H9 (cell line): ENCODE measurements at regions not wholly inside any gene's neighbourhood (a gene's known extent, or its start where the extent isn't known, plus 50 kb on each side); places are given as distances from the start of the nearest gene placed in this dataset.

ENCODE experiments used
- DNase-seq: peaks from one replicate; pipeline ENCODE4 v3.0.0-alpha.2; 2017
- H2AFZ ChIP-seq: one replicate; pipeline ENCODE4 v1.6.1; 2013; ENCODE audit warnings: mild to moderate bottlenecking, low read length, control low read depth, moderate library complexity
- H2AK5ac ChIP-seq: 2 replicates; pipeline ENCODE4 v1.6.1; 2013; ENCODE audit warnings: low read length, control low read depth, mixed read lengths; ENCODE audit not compliant: insufficient read length
- H2BK120ac ChIP-seq: one replicate; pipeline ENCODE4 v1.6.1; 2013; ENCODE audit warnings: low read depth, mild to moderate bottlenecking, low read length, control low read depth, inconsistent platforms; ENCODE audit not compliant: poor library complexity, severe bottlenecking
- H2BK12ac ChIP-seq: 2 replicates; pipeline ENCODE4 v1.6.1; 2013; ENCODE audit warnings: low read length, control low read depth, mixed read lengths, low read depth; ENCODE audit not compliant: insufficient read length
- H2BK15ac ChIP-seq: 2 replicates; pipeline ENCODE4 v1.6.1; 2013; ENCODE audit warnings: low read depth, low read length, control low read depth
- H2BK20ac ChIP-seq: one replicate; pipeline ENCODE4 v1.6.1; 2013; ENCODE audit warnings: low read depth, mild to moderate bottlenecking, low read length, control low read depth, inconsistent platforms; ENCODE audit not compliant: poor library complexity, severe bottlenecking
- H2BK5ac ChIP-seq: 2 replicates; pipeline ENCODE4 v1.6.1; 2013; ENCODE audit warnings: low read length, control low read depth, mixed read lengths; ENCODE audit not compliant: insufficient read length
- H3K14ac ChIP-seq: 2 replicates; pipeline ENCODE4 v1.6.1; 2013; ENCODE audit warnings: low read length, control low read depth; ENCODE audit not compliant: insufficient read depth
- H3K18ac ChIP-seq: 2 replicates; pipeline ENCODE4 v1.6.1; 2013; ENCODE audit warnings: low read depth, mild to moderate bottlenecking, mixed read lengths, low read length, control low read depth; ENCODE audit not compliant: insufficient read length
- H3K23ac ChIP-seq: 2 replicates; pipeline ENCODE4 v1.6.1; 2013; ENCODE audit warnings: low read length, control low read depth, mixed read lengths, low read depth; ENCODE audit not compliant: insufficient read length
- H3K23me2 ChIP-seq: 2 replicates; pipeline ENCODE4 v1.6.1; 2013; ENCODE audit warnings: low read depth, mild to moderate bottlenecking, mixed read lengths, low read length, control low read depth; ENCODE audit not compliant: insufficient read length, poor library complexity, severe bottlenecking
- H3K27ac ChIP-seq: 2 replicates; pipeline ENCODE4 v1.5.1; 2013; ENCODE audit warnings: low read length, control low read depth, mixed read lengths, low read depth; ENCODE audit not compliant: insufficient read length
- H3K27me3 ChIP-seq: 2 replicates; pipeline ENCODE4 v1.6.1; 2013; ENCODE audit warnings: low read length, control low read depth, inconsistent platforms; ENCODE audit not compliant: insufficient read depth
- H3K4ac ChIP-seq: 2 replicates; pipeline ENCODE4 v1.6.1; 2013; ENCODE audit warnings: low read depth, mild to moderate bottlenecking, control low read depth, inconsistent platforms, low read length, moderate library complexity
- H3K4me1 ChIP-seq: 2 replicates; pipeline ENCODE4 v1.6.1; 2013; ENCODE audit warnings: low read length, control low read depth, inconsistent platforms; ENCODE audit not compliant: insufficient read depth
- H3K4me2 ChIP-seq: 2 replicates; pipeline ENCODE4 v1.6.1; 2013; ENCODE audit warnings: low read length, control low read depth, mixed read lengths; ENCODE audit not compliant: insufficient read length, insufficient read depth
- H3K56ac ChIP-seq: 2 replicates; pipeline ENCODE4 v1.6.1; 2013; ENCODE audit warnings: low read depth, mild to moderate bottlenecking, mixed read lengths, low read length, control low read depth; ENCODE audit not compliant: insufficient read length
- H3K79me1 ChIP-seq: 2 replicates; pipeline ENCODE4 v1.6.1; 2013; ENCODE audit warnings: low read depth, mild to moderate bottlenecking, moderate library complexity, low read length, control low read depth, inconsistent platforms; ENCODE audit not compliant: insufficient read depth, poor library complexity, severe bottlenecking
- H3K79me2 ChIP-seq: 2 replicates; pipeline ENCODE4 v1.6.1; 2013; ENCODE audit warnings: low read length, control low read depth, inconsistent platforms; ENCODE audit not compliant: insufficient read depth
- H3K9ac ChIP-seq: 2 replicates; pipeline ENCODE4 v1.6.1; 2013; ENCODE audit warnings: low read length, control low read depth, mixed read lengths; ENCODE audit not compliant: insufficient read length; ENCODE audit errors: extremely low read depth
- H3K9me3 ChIP-seq: one replicate; pipeline ENCODE4 v1.6.1; 2013; ENCODE audit warnings: low read depth, low read length, inconsistent platforms; ENCODE audit not compliant: control insufficient read depth
- H3T11ph ChIP-seq: one replicate; pipeline ENCODE4 v1.6.1; 2013; ENCODE audit warnings: mild to moderate bottlenecking, low read length, control low read depth, inconsistent platforms
- H4K20me1 ChIP-seq: one replicate; pipeline ENCODE4 v1.6.1; 2013; ENCODE audit not compliant: control insufficient read depth, insufficient read length, insufficient read depth
- H4K5ac ChIP-seq: 2 replicates; pipeline ENCODE4 v1.6.1; 2013; ENCODE audit warnings: low read depth, mild to moderate bottlenecking, mixed read lengths, low read length, control low read depth; ENCODE audit not compliant: insufficient read length
- H4K8ac ChIP-seq: replicated peaks from 2 replicates; pipeline ENCODE4 v1.6.1; 2013; ENCODE audit warnings: low read length, control low read depth, mixed read lengths, low read depth; ENCODE audit not compliant: insufficient read length
- H4K91ac ChIP-seq: 2 replicates; pipeline ENCODE4 v1.6.1; 2013; ENCODE audit warnings: low read depth, mild to moderate bottlenecking, moderate library complexity, mixed read lengths, low read length, control low read depth; ENCODE audit not compliant: insufficient read length
- H3K27ac Mint-ChIP-seq, 3 experiments: 2 replicates in 2 of 3; 3 replicates in 1 of 3; pipeline ENCODE4 v1.8.0; 2020 to 2021; ENCODE audit warnings: mixed read lengths in 3 of 3, mild to moderate bottlenecking in 1 of 3, moderate library complexity in 1 of 3
- H3K27me3 Mint-ChIP-seq: 2 replicates; pipeline ENCODE4 v1.8.0; 2021; ENCODE audit warnings: low read depth, mild to moderate bottlenecking, moderate library complexity, mixed read lengths
- H3K36me3 Mint-ChIP-seq, 3 experiments: 2 replicates in 2 of 3; 3 replicates in 1 of 3; pipeline ENCODE4 v1.8.0; 2020 to 2021; ENCODE audit warnings: low read depth in 3 of 3, mixed read lengths in 3 of 3; ENCODE audit not compliant: insufficient read depth in 1 of 3
- H3K4me1 Mint-ChIP-seq, 2 experiments: 2 replicates each; pipeline ENCODE4 v1.8.0; 2020; ENCODE audit warnings: mixed read lengths in 2 of 2
- H3K4me3 Mint-ChIP-seq, 2 experiments: 2 replicates in 1 of 2; 3 replicates in 1 of 2; pipeline ENCODE4 v1.8.0; 2020 to 2021; ENCODE audit warnings: mild to moderate bottlenecking in 2 of 2, mixed read lengths in 2 of 2, moderate library complexity in 1 of 2
- H3K9me3 Mint-ChIP-seq, 2 experiments: 2 replicates in 1 of 2; 3 replicates in 1 of 2; pipeline ENCODE4 v1.8.0; 2020; ENCODE audit warnings: mild to moderate bottlenecking in 2 of 2, mixed read lengths in 2 of 2, moderate library complexity in 1 of 2
- WGBS: extraction: QIAGEN DNeasy Blood & Tissue Kit; methylation state at CpG from one replicate; pipeline ENCODE4 v1.1.7; 2013; ENCODE audit warnings: missing lambda C conversion rate, low lambda C conversion rate, mixed read lengths; ENCODE audit not compliant: insufficient read length; ENCODE audit errors: extremely low coverage; 5-methylcytosine and 5-hydroxymethylcytosine counted together
- TF ChIP-seq, protein P1 (sequence below): fragments of 200-600 bp; sonication (generic); conservative IDR thresholded peaks from 3 replicates; pipeline ENCODE4 v1.8.0; 2021; ENCODE audit warnings: antibody characterized with exemption, mild to moderate bottlenecking

DNA sequence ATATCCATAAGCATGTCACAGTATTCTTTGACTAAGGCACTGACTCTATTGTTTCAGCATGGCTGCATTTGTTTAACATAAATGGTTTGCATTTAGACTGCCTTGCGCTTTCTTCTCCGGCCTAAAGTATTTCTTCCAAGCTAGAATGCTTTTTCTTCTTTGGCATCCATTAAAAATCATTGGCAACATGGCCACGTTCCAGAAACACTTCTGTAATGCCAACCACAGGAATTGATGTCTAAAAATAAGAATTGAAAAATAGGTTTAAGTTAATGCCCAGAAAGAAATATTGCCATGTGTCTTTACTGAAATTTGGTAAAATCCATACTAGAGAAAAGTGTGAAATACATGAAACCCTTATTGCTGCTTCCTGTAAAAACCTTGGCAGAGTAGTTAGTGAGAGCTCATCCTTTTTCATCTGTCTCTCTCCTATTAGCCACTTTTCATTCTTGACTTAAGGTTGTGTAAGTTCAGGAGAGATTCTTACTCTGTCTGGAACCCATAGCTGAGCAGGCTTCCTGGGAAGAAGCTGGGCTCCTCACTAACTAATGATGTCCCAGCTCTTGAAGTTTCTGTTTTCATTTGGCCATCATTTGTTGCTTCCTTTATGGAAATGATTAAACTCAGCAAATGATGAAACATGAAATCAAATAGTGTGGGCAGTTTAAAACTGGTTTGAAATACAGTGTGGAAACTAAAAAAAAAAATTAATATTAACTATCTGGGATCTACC lies 58.2 kb upstream of the RPS23 start:
- no peaks in the 10 kb centered on the region for H3K9me3 Mint-ChIP-seq
- no peak overlapping the region for H4K5ac ChIP-seq
- H2AFZ ChIP-seq = no peak overlapping the region
- peaks cover 3 to 7% of the 10 kb centered on the region in 2 experiments; a peak in 3 of 4 replicates for H3K4me1 Mint-ChIP-seq
- H2BK20ac ChIP-seq = no peak overlapping the region
- H3K14ac ChIP-seq = no peak overlapping the region
- H3K4me3 Mint-ChIP-seq = no peak overlapping the region
- no peak overlapping the region for H2BK5ac ChIP-seq
- H3K9me3 ChIP-seq = no peaks in the 10 kb centered on the region
- WGBS = no CpG with 5 or more reads among the region's 3 CpGs
- no peaks in the 10 kb centered on the region for H3K79me2 ChIP-seq
- no peak overlapping the region for H3K9ac ChIP-seq
- no peak overlapping the region for H3K27ac Mint-ChIP-seq
- H3K4me1 ChIP-seq = no peaks in the 10 kb centered on the region
- TF ChIP-seq, protein P1, sequence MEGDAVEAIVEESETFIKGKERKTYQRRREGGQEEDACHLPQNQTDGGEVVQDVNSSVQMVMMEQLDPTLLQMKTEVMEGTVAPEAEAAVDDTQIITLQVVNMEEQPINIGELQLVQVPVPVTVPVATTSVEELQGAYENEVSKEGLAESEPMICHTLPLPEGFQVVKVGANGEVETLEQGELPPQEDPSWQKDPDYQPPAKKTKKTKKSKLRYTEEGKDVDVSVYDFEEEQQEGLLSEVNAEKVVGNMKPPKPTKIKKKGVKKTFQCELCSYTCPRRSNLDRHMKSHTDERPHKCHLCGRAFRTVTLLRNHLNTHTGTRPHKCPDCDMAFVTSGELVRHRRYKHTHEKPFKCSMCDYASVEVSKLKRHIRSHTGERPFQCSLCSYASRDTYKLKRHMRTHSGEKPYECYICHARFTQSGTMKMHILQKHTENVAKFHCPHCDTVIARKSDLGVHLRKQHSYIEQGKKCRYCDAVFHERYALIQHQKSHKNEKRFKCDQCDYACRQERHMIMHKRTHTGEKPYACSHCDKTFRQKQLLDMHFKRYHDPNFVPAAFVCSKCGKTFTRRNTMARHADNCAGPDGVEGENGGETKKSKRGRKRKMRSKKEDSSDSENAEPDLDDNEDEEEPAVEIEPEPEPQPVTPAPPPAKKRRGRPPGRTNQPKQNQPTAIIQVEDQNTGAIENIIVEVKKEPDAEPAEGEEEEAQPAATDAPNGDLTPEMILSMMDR = no peak
- H4K8ac ChIP-seq = no peak overlapping the region
- no peak for DNase-seq
- H3K4me2 ChIP-seq = no peak overlapping the region
- no peak overlapping the region for H3K56ac ChIP-seq
- no peak overlapping the region for H3K27ac ChIP-seq
- H3K27me3 ChIP-seq = no peaks in the 10 kb centered on the region
- H2BK120ac ChIP-seq = no peak overlapping the region
- H3K36me3 Mint-ChIP-seq = no peaks in the 10 kb centered on the region
- H2AK5ac ChIP-seq = no peak overlapping the region
- no peak overlapping the region for H3K18ac ChIP-seq
- no peaks in the 10 kb centered on the region for H3K79me1 ChIP-seq
- H3K23ac ChIP-seq = no peak overlapping the region
- H3K27me3 Mint-ChIP-seq = no peaks in the 10 kb centered on the region; the same call in 1 of the 2 replicates
- H2BK12ac ChIP-seq = no peak overlapping the region
- no peak overlapping the region for H3K4ac ChIP-seq
- H4K91ac ChIP-seq = no peak overlapping the region
- H3K23me2 ChIP-seq = no peaks in the 10 kb centered on the region
- H3T11ph ChIP-seq = no peak overlapping the region
- no peaks in the 10 kb centered on the region for H4K20me1 ChIP-seq
- no peak overlapping the region for H2BK15ac ChIP-seq
